Small intestine (tissue), 7 donors: ENCODE measurements at regions not wholly inside any gene's neighbourhood (a gene's known extent, or its start where the extent isn't known, plus 50 kb on each side); places are given as distances from the start of the nearest gene placed in this dataset.

Experiments
- DNase-seq, 2 donors: peaks; one replicate each; pipeline versions ENCODE4 v3.0.0 to v3.0.0-alpha.2; 2013
- FAIRE-seq: peaks from 2 replicates; lab custom pipeline; 2012; peaks lifted over from hg19 to GRCh38; lab: Jason Lieb, UNC
- H3K27ac ChIP-seq, 3 donors: one replicate each; pipeline ENCODE4 v1.5.1; 2013; ENCODE audit warnings: low read length in 2 of 3, mild to moderate bottlenecking in 2 of 3, control low read depth in 1 of 3, inconsistent platforms in 1 of 3, low read depth in 1 of 3, moderate library complexity in 1 of 3
- H3K27me3 ChIP-seq, 3 donors: one replicate each; pipeline ENCODE4 v1.6.1; 2013; ENCODE audit warnings: low read length in 3 of 3, inconsistent platforms in 1 of 3; ENCODE audit not compliant: control insufficient read depth in 3 of 3, insufficient read depth in 3 of 3
- H3K36me3 ChIP-seq, 3 donors: one replicate each; pipeline ENCODE4 v1.6.1; 2013; ENCODE audit warnings: low read length in 3 of 3, inconsistent platforms in 1 of 3, low read depth in 1 of 3, mild to moderate bottlenecking in 1 of 3, moderate library complexity in 1 of 3; ENCODE audit not compliant: control insufficient read depth in 3 of 3, insufficient read depth in 2 of 3
- H3K4me1 ChIP-seq, 3 donors: one replicate each; pipeline ENCODE4 v1.6.1; 2013; ENCODE audit warnings: low read length in 2 of 3, inconsistent platforms in 1 of 3, low read depth in 1 of 3, mild to moderate bottlenecking in 1 of 3, moderate library complexity in 1 of 3; ENCODE audit not compliant: control insufficient read depth in 3 of 3, insufficient read depth in 2 of 3
- H3K4me3 ChIP-seq, 3 donors: one replicate each; pipeline ENCODE4 v1.5.1; 2013; ENCODE audit warnings: low read length in 3 of 3, control low read depth in 1 of 3, inconsistent platforms in 1 of 3, low read depth in 1 of 3, mild to moderate bottlenecking in 1 of 3, moderate library complexity in 1 of 3
- H3K9me3 ChIP-seq, 2 donors: one replicate each; pipeline ENCODE4 v1.6.1; 2013; ENCODE audit warnings: low read depth in 1 of 2, low read length in 1 of 2; ENCODE audit not compliant: control insufficient read depth in 2 of 2, insufficient read depth in 1 of 2
- donor health status: healthy with polysubstance abuse.
- donor health status: control.
- donor health status: control.
- donor health status: Bipolar disorder and iron deficiency.
- donor health status: healthy.

GRCh38 chr1:192958350-192958749 is 100.8 kb downstream of the UCHL5 start:
- Histone ChIP-seq H3K27ac (no peak overlapping the region), H3K9me3 (no peaks in the 10 kb centered on the region), H3K27me3 (no peaks in the 10 kb centered on the region), H3K36me3 (no peaks in the 10 kb centered on the region), H3K4me1 (no peaks in the 10 kb centered on the region), H3K4me3 (no peak overlapping the region)
- DNase-seq (no peak), FAIRE-seq (no peak)

GRCh38 chr1:192958871-192959270 is 100.3 kb downstream of the UCHL5 start:
- Histone ChIP-seq H3K4me1 (no peaks in the 10 kb centered on the region), H3K27me3 (no peaks in the 10 kb centered on the region), H3K4me3 (no peak overlapping the region), H3K36me3 (no peaks in the 10 kb centered on the region), H3K27ac (no peak overlapping the region), H3K9me3 (no peaks in the 10 kb centered on the region)
- no peak for FAIRE-seq
- DNase-seq = no peak

- DNase-seq (no peak), FAIRE-seq (no peak)
- Histone ChIP-seq H3K9me3 (no peaks in the 10 kb centered on the region), H3K27ac (no peak overlapping the region), H3K27me3 (no peaks in the 10 kb centered on the region), H3K4me3 (no peak overlapping the region), H3K36me3 (no peaks in the 10 kb centered on the region), H3K4me1 (no peaks in the 10 kb centered on the region)
These were observed 99.4 kb downstream of the UCHL5 start for GRCh38 chr1:192959657-192960186.
